ENCODE measurements at regions not wholly inside any gene's neighbourhood (a gene's known extent, or its start where the extent isn't known, plus 50 kb on each side); places are given as distances from the start of the nearest gene placed in this dataset.

- no peak for TF ChIP-seq CTCF (IDR thresholded peaks at IDR 0.05; ENCODE audit: borderline replicate concordance, control extremely low read depth, extremely low read depth, insufficient read depth, missing control alignments)
- no peak for DNase-seq (ENCODE audit: low spot score)
- in situ Hi-C loops (cut with MboI; ENCODE audit: low sequenced_read_pairs, unreplicated experiment): no loop called here
Measured at GRCh38 chr13:87614276-87614675, 56.9 kb upstream of the SLITRK5 start.

Measured in GM13976 (cell line).